Spleen (tissue), 11 donors: ENCODE measurements at regions not wholly inside any gene's neighbourhood (a gene's known extent, or its start where the extent isn't known, plus 50 kb on each side); places are given as distances from the start of the nearest gene placed in this dataset.

ENCODE experiments used
- DNase-seq: peaks from one replicate; pipeline ENCODE4 v3.0.0-alpha.2; 2020
- H3K27ac ChIP-seq, 8 donors: fragments of 200-600 bp; sonication (generic) in 7 of 8; 1 replicate in 4 of 8; 2 replicates in 4 of 8; pipeline versions ENCODE4 v1.5.0 to v1.8.0; 2016 to 2021; ENCODE audit warnings: inconsistent platforms in 4 of 8, mild to moderate bottlenecking in 4 of 8, moderate library complexity in 1 of 8
- H3K27me3 ChIP-seq, 7 donors: fragments of 200-600 bp; sonication (generic) in 6 of 7; replicated peaks in 1 of 7; 1 replicate in 4 of 7; 2 replicates in 3 of 7; pipeline versions ENCODE4 v1.5.0 to v1.8.0; 2016 to 2021; ENCODE audit warnings: inconsistent platforms in 3 of 7, mild to moderate bottlenecking in 1 of 7
- H3K36me3 ChIP-seq, 6 donors: fragments of 200-600 bp; sonication (generic) in 5 of 6; 1 replicate in 4 of 6; 2 replicates in 2 of 6; pipeline versions ENCODE4 v1.5.0 to v1.8.0; 2016 to 2021; ENCODE audit warnings: inconsistent platforms in 2 of 6
- H3K4me1 ChIP-seq, 6 donors: fragments of 200-600 bp; sonication (generic) in 5 of 6; 1 replicate in 3 of 6; 2 replicates in 3 of 6; pipeline versions ENCODE4 v1.5.0 to v1.8.0; 2016 to 2021; ENCODE audit warnings: inconsistent platforms in 3 of 6
- H3K4me3 ChIP-seq, 8 donors: fragments of 200-600 bp; sonication (generic) in 7 of 8; 1 replicate in 4 of 8; 2 replicates in 4 of 8; pipeline versions ENCODE4 v1.5.0 to v1.8.0; 2016 to 2021; ENCODE audit warnings: inconsistent platforms in 4 of 8, mild to moderate bottlenecking in 4 of 8, moderate library complexity in 2 of 8
- H3K9me3 ChIP-seq, 8 donors: fragments of 200-600 bp; sonication (generic) in 7 of 8; 1 replicate in 4 of 8; 2 replicates in 4 of 8; pipeline versions ENCODE4 v1.5.0 to v1.8.0; 2016 to 2021; ENCODE audit warnings: inconsistent platforms in 4 of 8
- POLR2A ChIP-seq, 3 donors: fragments of 450-650 bp; IDR thresholded peaks; one replicate each; pipeline ENCODE4 v1.5.1; 2017; ENCODE audit warnings: antibody characterized with exemption in 3 of 3, mild to moderate bottlenecking in 1 of 3
- POLR2AphosphoS5 ChIP-seq, 3 donors: sonication (generic); formaldehyde crosslinking; IDR thresholded peaks; one replicate each; pipeline ENCODE4 v1.5.1; 2017; ENCODE audit warnings: antibody characterized with exemption in 3 of 3
- WGBS, 5 donors: extraction: QIAGEN DNeasy Blood & Tissue Kit in 3 of 5; methylation state at CpG; one replicate each; pipeline versions ENCODE4 v1.1.5 to v1.1.7; 2013 to 2018; 5-methylcytosine and 5-hydroxymethylcytosine counted together
- intact Hi-C: fragments of 100-400 bp; cut with DNase I; formaldehyde crosslinking; loops from one replicate; pipeline ENCODE4 v1.15.0; 2023; ENCODE audit warnings: low total_unique reads
- TF ChIP-seq, protein P1 (sequence below), 11 experiments: fragments of 200-600 bp in 7 of 11; fragments of 450-650 bp in 4 of 11; sonication (generic) in 4 of 11; IDR thresholded peaks in 8 of 11; conservative IDR thresholded peaks in 3 of 11; 1 replicate in 7 of 11; 2 replicates in 4 of 11; pipeline versions ENCODE4 v1.4.0 to v1.8.0; 2016 to 2021; ENCODE audit warnings: antibody characterized with exemption in 11 of 11, inconsistent platforms in 4 of 11, mild to moderate bottlenecking in 1 of 11
- donor health status: healthy with polysubstance abuse.
- donor health status: DM: no; HTN: no; CAD: no; lungs with moderate emphysema.
- donor health status: DM: no; HTN: no; CAD: no.
- donor health status: Bipolar disorder and iron deficiency.
- donor health status: healthy.
- donor health status: DM: no; HTN: no; CAD: no.
- donor health status: DM: yes; HTN: yes; CAD: no.

DNA sequence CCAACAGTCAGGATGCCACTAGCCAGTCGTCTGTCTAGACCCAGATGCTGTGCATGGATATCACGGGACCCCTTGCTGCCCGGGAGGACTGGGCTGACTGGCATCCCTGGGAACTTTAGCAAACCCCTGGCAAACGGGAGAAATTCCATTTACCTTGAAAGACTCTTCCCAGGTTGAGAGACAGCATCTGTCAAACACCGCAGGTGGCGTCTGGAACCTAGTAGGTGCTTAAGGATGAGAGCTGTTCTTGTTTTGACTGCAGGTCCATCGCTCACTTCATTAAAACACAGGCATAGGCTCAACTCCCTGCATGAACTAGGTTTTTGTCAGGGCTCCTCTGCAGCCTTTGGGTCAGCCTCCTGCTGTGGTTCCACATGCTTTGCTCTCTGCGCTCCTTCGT lies 546.3 kb downstream of the BCL11B start:
- no peaks in the 10 kb centered on the region for H3K4me1 ChIP-seq
- TF ChIP-seq, protein P1, sequence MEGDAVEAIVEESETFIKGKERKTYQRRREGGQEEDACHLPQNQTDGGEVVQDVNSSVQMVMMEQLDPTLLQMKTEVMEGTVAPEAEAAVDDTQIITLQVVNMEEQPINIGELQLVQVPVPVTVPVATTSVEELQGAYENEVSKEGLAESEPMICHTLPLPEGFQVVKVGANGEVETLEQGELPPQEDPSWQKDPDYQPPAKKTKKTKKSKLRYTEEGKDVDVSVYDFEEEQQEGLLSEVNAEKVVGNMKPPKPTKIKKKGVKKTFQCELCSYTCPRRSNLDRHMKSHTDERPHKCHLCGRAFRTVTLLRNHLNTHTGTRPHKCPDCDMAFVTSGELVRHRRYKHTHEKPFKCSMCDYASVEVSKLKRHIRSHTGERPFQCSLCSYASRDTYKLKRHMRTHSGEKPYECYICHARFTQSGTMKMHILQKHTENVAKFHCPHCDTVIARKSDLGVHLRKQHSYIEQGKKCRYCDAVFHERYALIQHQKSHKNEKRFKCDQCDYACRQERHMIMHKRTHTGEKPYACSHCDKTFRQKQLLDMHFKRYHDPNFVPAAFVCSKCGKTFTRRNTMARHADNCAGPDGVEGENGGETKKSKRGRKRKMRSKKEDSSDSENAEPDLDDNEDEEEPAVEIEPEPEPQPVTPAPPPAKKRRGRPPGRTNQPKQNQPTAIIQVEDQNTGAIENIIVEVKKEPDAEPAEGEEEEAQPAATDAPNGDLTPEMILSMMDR (IDR thresholded peaks at IDR 0.05 in 8 of 11, conservative IDR thresholded peaks at IDR 0.05 in 3 of 11), result no peak
- TF ChIP-seq POLR2AphosphoS5 (IDR thresholded peaks at IDR 0.05), result no peak
- TF ChIP-seq POLR2A (IDR thresholded peaks at IDR 0.05), result no peak
- H3K9me3 ChIP-seq, result no peaks in the 10 kb centered on the region
- no peak for DNase-seq
- no peak overlapping the region for H3K27ac ChIP-seq
- WGBS, 5 donors, result 76 to 82% (median 78%) methylated on average over 9 of the region's 9 CpGs
- peaks cover 0 to 18% (median 0%) of the 10 kb centered on the region in 7 donors for H3K27me3 ChIP-seq
- H3K4me3 ChIP-seq, result no peak overlapping the region
- intact Hi-C loops, result no loop called here
- H3K36me3 ChIP-seq, result no peaks in the 10 kb centered on the region

DNA sequence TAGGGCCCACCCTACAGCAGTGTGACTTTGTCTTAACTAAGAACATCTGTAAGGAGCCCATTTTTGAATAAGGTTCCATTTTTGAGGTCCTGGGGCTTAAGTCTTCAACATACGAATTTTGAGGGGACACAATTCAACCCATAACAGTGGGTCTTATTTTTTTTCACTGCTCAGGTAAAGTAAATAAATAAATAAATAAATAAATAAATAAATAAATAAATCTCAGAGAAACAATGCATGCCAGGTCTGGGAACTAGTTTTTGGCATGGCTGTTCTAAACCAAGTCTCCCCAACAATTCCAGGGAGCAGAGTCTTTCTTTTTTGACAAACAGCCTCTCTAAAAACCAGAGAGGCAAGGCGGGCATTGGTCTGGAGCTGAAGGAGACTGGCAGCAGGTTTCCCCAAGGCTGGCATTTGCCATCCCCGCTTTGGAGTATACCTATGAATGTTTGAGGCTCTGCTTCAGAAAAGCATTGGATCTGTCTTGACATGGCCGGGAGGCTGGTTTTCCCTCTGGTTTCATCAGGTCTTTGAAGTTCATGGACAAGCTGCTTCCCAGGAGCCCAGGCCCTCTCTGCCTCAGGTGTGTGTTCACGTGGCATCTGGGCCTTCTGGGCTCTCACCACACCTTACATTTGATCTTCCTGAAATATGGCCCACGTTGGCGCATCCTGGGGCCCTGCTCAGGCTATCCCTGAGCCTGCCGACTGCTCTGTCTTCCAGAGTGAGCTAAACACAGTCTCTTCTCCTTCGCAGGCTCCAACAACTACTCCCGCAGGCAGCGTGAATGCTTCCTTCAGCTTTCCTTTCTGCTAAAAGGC lies 545.2 kb downstream of the BCL11B start:
- H3K4me3 ChIP-seq, result no peak overlapping the region
- TF ChIP-seq, protein P1 (IDR thresholded peaks at IDR 0.05 in 8 of 11, conservative IDR thresholded peaks at IDR 0.05 in 3 of 11), result no peak
- no peak for TF ChIP-seq POLR2A (IDR thresholded peaks at IDR 0.05)
- TF ChIP-seq POLR2AphosphoS5 (IDR thresholded peaks at IDR 0.05), result no peak
- WGBS, 5 donors, result 80 to 91% (median 84%) methylated on average over 11 of the region's 11 CpGs
- no peak for DNase-seq
- H3K36me3 ChIP-seq, result no peaks in the 10 kb centered on the region
- intact Hi-C loops, result no loop called here
- no peak overlapping the region for H3K27ac ChIP-seq
- H3K9me3 ChIP-seq, result no peaks in the 10 kb centered on the region
- H3K27me3 ChIP-seq, result peaks cover 0 to 18% (median 0%) of the 10 kb centered on the region in 7 donors
- H3K4me1 ChIP-seq, result no peaks in the 10 kb centered on the region

DNA sequence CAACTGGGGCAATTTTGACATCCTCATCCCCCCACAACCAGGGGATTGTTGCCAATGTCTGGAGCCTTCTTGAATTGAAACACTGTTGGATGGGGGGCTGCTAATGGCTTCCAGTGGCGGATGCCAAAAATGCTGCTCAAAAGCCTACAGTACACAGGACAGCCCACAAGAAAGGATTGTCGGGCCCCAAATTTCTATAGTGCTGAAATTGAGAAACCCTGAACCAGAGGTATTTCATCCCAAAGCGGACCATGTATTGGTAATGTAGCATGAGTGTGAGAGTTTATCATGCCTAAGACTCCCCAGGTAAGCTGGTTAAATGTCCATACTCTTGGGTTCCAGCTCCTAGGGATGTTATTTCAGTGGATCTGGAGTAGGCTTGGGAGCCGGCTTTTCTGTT lies 544.0 kb downstream of the BCL11B start:
- H3K4me1 ChIP-seq, result no peaks in the 10 kb centered on the region
- no peaks in the 10 kb centered on the region for H3K9me3 ChIP-seq
- intact Hi-C loops, result no loop called here
- H3K27me3 ChIP-seq, result peaks cover 0 to 18% (median 0%) of the 10 kb centered on the region in 7 donors
- no peak overlapping the region for H3K27ac ChIP-seq
- no peaks in the 10 kb centered on the region for H3K36me3 ChIP-seq
- 87 to 96% (median 94%) methylated on average over 4 of the region's 4 CpGs for WGBS, 5 donors
- no peak for DNase-seq
- TF ChIP-seq, protein P1 (IDR thresholded peaks at IDR 0.05 in 8 of 11, conservative IDR thresholded peaks at IDR 0.05 in 3 of 11), result no peak
- no peak for TF ChIP-seq POLR2A (IDR thresholded peaks at IDR 0.05)
- TF ChIP-seq POLR2AphosphoS5 (IDR thresholded peaks at IDR 0.05), result no peak
- H3K4me3 ChIP-seq, result no peak overlapping the region

DNA sequence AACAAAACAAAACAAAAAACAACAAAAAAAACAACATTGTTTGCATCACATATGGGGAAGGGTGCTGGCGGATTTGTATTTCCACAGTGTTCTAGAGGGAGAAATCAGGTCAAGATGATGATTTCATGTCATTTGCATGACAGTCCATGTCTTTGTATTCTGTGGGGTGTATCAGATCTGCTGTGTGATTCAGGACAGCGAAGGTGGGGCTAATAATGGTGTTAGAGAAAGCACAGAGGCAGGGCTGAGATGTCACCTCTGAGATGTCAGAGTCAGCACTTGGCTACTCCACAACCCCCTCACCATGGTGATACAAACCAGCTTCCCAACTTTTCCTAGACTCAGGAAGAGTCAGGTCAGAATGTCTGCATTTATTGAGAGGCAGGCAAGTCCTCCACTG lies 543.2 kb downstream of the BCL11B start:
- H3K27ac ChIP-seq, result no peak overlapping the region
- H3K36me3 ChIP-seq, result no peaks in the 10 kb centered on the region
- TF ChIP-seq POLR2AphosphoS5 (IDR thresholded peaks at IDR 0.05) (no peak), POLR2A (IDR thresholded peaks at IDR 0.05) (no peak)
- TF ChIP-seq, protein P1 (IDR thresholded peaks at IDR 0.05 in 8 of 11, conservative IDR thresholded peaks at IDR 0.05 in 3 of 11), result no peak
- peaks cover 0 to 18% (median 0%) of the 10 kb centered on the region in 7 donors for H3K27me3 ChIP-seq
- H3K4me3 ChIP-seq, result no peak overlapping the region
- no peaks in the 10 kb centered on the region for H3K4me1 ChIP-seq
- no peaks in the 10 kb centered on the region for H3K9me3 ChIP-seq
- no peak for DNase-seq
- 59 to 89% (median 74%) methylated on average over 2 of the region's 2 CpGs for WGBS, 5 donors
- intact Hi-C loops, result no loop called here
